Smooth muscle cell (in vitro differentiated cells): ENCODE measurements at regions not wholly inside any gene's neighbourhood (a gene's known extent, or its start where the extent isn't known, plus 50 kb on each side); places are given as distances from the start of the nearest gene placed in this dataset.

Source experiments
- DNase-seq: peaks from one replicate; lab custom pipeline; 2025; ENCODE audit not compliant: unreplicated experiment; lab: John Stamatoyannopoulos, UW
- H2AFZ ChIP-seq: fragments of 200-600 bp; sonication (generic); 2 replicates; pipeline ENCODE4 v1.6.0; 2016; ENCODE audit warnings: antibody characterized with exemption, low read depth, mild to moderate bottlenecking
- H3F3A ChIP-seq: fragments of 200-600 bp; sonication (generic); 2 replicates; pipeline ENCODE4 v1.6.0; 2017; ENCODE audit warnings: antibody characterized with exemption, low read depth
- H3K27ac ChIP-seq: fragments of 200-600 bp; sonication (generic); 2 replicates; pipeline ENCODE4 v1.5.1; 2016; ENCODE audit warnings: low read depth, mild to moderate bottlenecking
- H3K27me3 ChIP-seq: fragments of 200-600 bp; sonication (generic); 2 replicates; pipeline ENCODE4 v1.6.1; 2016; ENCODE audit warnings: low read depth, mild to moderate bottlenecking
- H3K36me3 ChIP-seq: fragments of 200-600 bp; sonication (generic); 2 replicates; pipeline ENCODE4 v1.5.1; 2016; ENCODE audit warnings: low read depth
- H3K4me1 ChIP-seq: fragments of 200-600 bp; sonication (generic); 2 replicates; pipeline ENCODE4 v1.5.1; 2016; ENCODE audit warnings: low read depth
- H3K4me2 ChIP-seq: fragments of 200-600 bp; sonication (generic); 2 replicates; pipeline ENCODE4 v1.6.0; 2016; ENCODE audit warnings: mild to moderate bottlenecking
- H3K4me3 ChIP-seq: fragments of 200-600 bp; sonication (generic); 2 replicates; pipeline ENCODE4 v1.5.1; 2016; ENCODE audit warnings: mild to moderate bottlenecking
- H3K79me2 ChIP-seq: fragments of 200-600 bp; sonication (generic); 2 replicates; pipeline ENCODE4 v1.6.0; 2016; ENCODE audit warnings: low read depth, mild to moderate bottlenecking
- H3K9ac ChIP-seq: fragments of 200-600 bp; sonication (generic); 2 replicates; pipeline ENCODE4 v1.6.0; 2016; ENCODE audit warnings: low read depth
- H3K9me3 ChIP-seq: fragments of 200-600 bp; sonication (generic); replicated peaks from 2 replicates; pipeline ENCODE4 v1.5.1; 2016; ENCODE audit warnings: low read depth
- H4K20me1 ChIP-seq: fragments of 200-600 bp; sonication (generic); 2 replicates; pipeline ENCODE4 v1.6.0; 2016; ENCODE audit warnings: low read depth
- WGBS: methylation state at CpG from one replicate; pipeline ENCODE4 v1.1.7; 2016; ENCODE audit warnings: low lambda C conversion rate; 5-methylcytosine and 5-hydroxymethylcytosine counted together
- TF ChIP-seq, protein P1 (sequence below): fragments of 200-600 bp; sonication (generic); IDR thresholded peaks from 2 replicates; pipeline ENCODE4 v1.5.1; 2017; ENCODE audit warnings: borderline replicate concordance, mild to moderate bottlenecking, antibody characterized with exemption; ENCODE audit not compliant: insufficient read depth, poor library complexity, severe bottlenecking

DNA sequence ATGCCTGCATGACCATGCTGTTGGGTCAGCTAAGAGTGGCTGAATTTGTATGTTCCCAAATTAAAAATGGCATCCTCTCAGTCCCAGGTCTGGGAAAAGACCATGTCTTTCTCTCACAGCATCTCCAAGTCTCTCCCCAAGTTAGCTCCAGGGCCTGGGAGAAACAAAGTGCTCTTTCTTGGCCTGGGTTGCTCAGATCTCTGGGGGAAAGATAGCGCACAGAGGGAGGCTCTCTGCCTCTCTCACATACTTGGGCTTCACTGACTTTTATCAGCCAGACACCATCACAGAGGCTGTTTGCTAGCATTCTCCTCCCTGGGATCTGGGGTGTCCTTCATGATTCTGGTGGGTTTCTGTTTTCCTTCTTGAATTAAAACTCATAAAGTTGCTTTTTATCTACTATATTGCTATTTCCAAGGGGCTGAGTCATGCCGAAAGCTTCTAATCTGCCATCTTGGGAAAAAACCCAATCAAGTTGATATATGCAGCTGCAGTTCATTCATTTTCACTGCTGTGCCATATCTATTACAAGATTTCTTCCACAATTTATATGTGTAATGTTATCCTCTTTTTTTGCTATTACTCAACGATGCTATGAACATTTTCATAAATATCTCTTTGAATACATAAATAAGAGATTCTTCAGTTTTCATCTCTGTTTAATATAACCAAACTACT, 190.2 kb downstream of the MOXD1 start:
- Histone ChIP-seq H2AFZ (no peak overlapping the region), H3K27ac (no peak overlapping the region), H3K4me3 (no peak overlapping the region), H3K4me2 (no peak overlapping the region), H4K20me1 (no peaks in the 10 kb centered on the region), H3K27me3 (no peaks in the 10 kb centered on the region), H3K4me1 (no peaks in the 10 kb centered on the region), H3F3A (no peaks in the 10 kb centered on the region), H3K79me2 (no peaks in the 10 kb centered on the region), H3K9me3 (no peaks in the 10 kb centered on the region), H3K36me3 (no peaks in the 10 kb centered on the region), H3K9ac (no peak overlapping the region)
- TF ChIP-seq, protein P1, sequence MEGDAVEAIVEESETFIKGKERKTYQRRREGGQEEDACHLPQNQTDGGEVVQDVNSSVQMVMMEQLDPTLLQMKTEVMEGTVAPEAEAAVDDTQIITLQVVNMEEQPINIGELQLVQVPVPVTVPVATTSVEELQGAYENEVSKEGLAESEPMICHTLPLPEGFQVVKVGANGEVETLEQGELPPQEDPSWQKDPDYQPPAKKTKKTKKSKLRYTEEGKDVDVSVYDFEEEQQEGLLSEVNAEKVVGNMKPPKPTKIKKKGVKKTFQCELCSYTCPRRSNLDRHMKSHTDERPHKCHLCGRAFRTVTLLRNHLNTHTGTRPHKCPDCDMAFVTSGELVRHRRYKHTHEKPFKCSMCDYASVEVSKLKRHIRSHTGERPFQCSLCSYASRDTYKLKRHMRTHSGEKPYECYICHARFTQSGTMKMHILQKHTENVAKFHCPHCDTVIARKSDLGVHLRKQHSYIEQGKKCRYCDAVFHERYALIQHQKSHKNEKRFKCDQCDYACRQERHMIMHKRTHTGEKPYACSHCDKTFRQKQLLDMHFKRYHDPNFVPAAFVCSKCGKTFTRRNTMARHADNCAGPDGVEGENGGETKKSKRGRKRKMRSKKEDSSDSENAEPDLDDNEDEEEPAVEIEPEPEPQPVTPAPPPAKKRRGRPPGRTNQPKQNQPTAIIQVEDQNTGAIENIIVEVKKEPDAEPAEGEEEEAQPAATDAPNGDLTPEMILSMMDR = no peak
- no peak for DNase-seq
- WGBS = 77% methylated on average over 3 of the region's 3 CpGs

DNA sequence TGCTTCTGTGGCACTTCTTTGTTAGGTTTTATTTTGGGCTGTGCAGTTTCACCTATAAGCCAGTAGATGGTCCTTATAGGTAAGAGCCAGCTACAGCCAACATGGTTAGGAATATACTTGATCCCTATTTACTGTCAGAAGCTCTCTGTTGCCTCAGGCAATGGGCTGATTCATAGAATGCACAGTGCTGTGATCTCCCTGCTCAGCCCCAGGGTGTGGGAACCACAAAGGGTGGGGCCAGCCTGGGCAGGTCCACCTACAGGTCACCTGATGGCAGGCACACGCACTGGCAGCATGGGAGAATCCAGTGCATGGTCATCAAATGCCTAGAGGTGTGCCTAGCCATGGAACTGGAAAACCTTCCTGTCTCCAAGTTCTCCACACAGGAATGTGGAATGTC, 191.9 kb downstream of the MOXD1 start:
- H3K4me2 ChIP-seq = no peak overlapping the region
- no peak overlapping the region for H3K27ac ChIP-seq
- no peak for DNase-seq
- no peaks in the 10 kb centered on the region for H3K36me3 ChIP-seq
- TF ChIP-seq, protein P1 = no peak
- WGBS = 85% methylated on average over 1 of the region's 1 CpG
- H3K9ac ChIP-seq = no peak overlapping the region
- H2AFZ ChIP-seq = no peak overlapping the region
- no peaks in the 10 kb centered on the region for H3F3A ChIP-seq
- no peaks in the 10 kb centered on the region for H4K20me1 ChIP-seq
- H3K9me3 ChIP-seq = no peaks in the 10 kb centered on the region
- H3K27me3 ChIP-seq = no peaks in the 10 kb centered on the region
- no peaks in the 10 kb centered on the region for H3K4me1 ChIP-seq
- H3K4me3 ChIP-seq = no peak overlapping the region
- no peaks in the 10 kb centered on the region for H3K79me2 ChIP-seq

DNA sequence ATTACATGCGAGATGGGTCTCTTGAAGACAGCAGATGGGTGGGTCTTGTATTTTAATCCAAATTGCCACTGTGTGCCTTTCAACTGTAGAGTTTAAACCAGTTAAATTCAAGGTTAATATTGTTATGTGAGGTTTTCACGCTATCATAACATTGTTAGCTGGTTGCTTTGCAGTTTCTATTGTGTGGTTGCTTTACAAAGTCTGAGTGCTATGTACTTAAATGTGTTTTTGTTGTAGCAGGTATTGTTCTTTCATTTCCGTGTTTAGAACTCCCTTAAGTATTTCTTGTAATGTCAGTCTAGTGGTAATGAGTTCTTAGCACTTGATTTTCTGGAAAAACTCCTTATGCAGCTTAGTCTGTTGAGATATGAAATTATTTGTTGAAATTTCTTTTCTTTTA, 193.3 kb downstream of the MOXD1 start:
- Histone ChIP-seq H3K27me3 (no peaks in the 10 kb centered on the region), H3K9me3 (no peaks in the 10 kb centered on the region), H3K9ac (no peak overlapping the region), H3F3A (no peaks in the 10 kb centered on the region), H3K36me3 (no peaks in the 10 kb centered on the region), H3K4me3 (no peak overlapping the region), H4K20me1 (no peaks in the 10 kb centered on the region), H3K4me2 (no peak overlapping the region), H2AFZ (no peak overlapping the region), H3K4me1 (no peaks in the 10 kb centered on the region), H3K27ac (no peak overlapping the region), H3K79me2 (no peaks in the 10 kb centered on the region)
- TF ChIP-seq, protein P1 = no peak
- DNase-seq = no peak
- 87% methylated on average over 3 of the region's 3 CpGs for WGBS

DNA sequence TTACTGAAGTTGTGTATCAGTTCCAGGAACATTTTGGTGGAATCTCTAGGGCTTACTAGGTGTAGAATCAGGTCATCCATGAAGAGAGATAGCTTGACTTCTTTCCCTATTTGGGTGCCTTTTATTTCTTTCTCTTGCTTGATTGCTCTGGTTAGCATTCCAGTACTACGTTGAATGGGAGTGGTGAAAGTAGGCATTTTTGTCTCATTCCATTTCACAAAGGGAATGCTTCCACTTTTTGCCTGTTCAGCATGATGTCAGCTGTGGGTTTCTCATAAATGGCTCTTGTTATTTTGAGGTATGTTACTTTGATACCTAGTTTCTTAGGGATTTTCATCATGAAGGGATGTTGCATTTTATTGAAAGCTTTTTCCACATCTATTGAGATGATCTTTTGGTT, 195.3 kb downstream of the MOXD1 start:
- Histone ChIP-seq H3K9me3 (no peaks in the 10 kb centered on the region), H2AFZ (no peak overlapping the region), H3K9ac (no peak overlapping the region), H3K27me3 (no peaks in the 10 kb centered on the region), H3F3A (no peaks in the 10 kb centered on the region), H3K79me2 (no peaks in the 10 kb centered on the region), H3K4me1 (no peaks in the 10 kb centered on the region), H4K20me1 (no peaks in the 10 kb centered on the region), H3K4me2 (no peak overlapping the region), H3K36me3 (no peaks in the 10 kb centered on the region), H3K27ac (no peak overlapping the region), H3K4me3 (no peak overlapping the region)
- DNase-seq = no peak
- 59% methylated on average over 1 of the region's 1 CpG for WGBS
- TF ChIP-seq, protein P1 = no peak
